Large intestine (tissue), 3 donors: ENCODE measurements at regions not wholly inside any gene's neighbourhood (a gene's known extent, or its start where the extent isn't known, plus 50 kb on each side); places are given as distances from the start of the nearest gene placed in this dataset.

Experiments
- DNase-seq, 2 donors: peaks; one replicate each; pipeline versions ENCODE4 v3.0.0 to v3.0.0-alpha.2; 2013
- H3K27ac ChIP-seq: one replicate; pipeline ENCODE4 v1.5.1; 2013; ENCODE audit warnings: low read length
- H3K27me3 ChIP-seq: 2 replicates; pipeline ENCODE4 v1.6.1; 2013; ENCODE audit warnings: low read length; ENCODE audit not compliant: control insufficient read depth, insufficient read depth
- H3K36me3 ChIP-seq: 2 replicates; pipeline ENCODE4 v1.6.1; 2013; ENCODE audit warnings: low read length; ENCODE audit not compliant: control insufficient read depth, insufficient read depth
- H3K4me1 ChIP-seq: one replicate; pipeline ENCODE4 v1.6.1; 2013; ENCODE audit warnings: low read length; ENCODE audit not compliant: control insufficient read depth, insufficient read depth
- H3K4me3 ChIP-seq: one replicate; pipeline ENCODE4 v1.5.1; 2013; ENCODE audit warnings: low read length
- H3K9me3 ChIP-seq: one replicate; pipeline ENCODE4 v1.6.1; 2013; ENCODE audit warnings: mild to moderate bottlenecking, low read depth, low read length, moderate library complexity; ENCODE audit not compliant: control insufficient read depth
- WGBS: methylation state at CpG from one replicate; pipeline ENCODE4 v1.1.5; 2013; ENCODE audit warnings: low lambda C conversion rate; ENCODE audit not compliant: insufficient coverage; 5-methylcytosine and 5-hydroxymethylcytosine counted together

DNA sequence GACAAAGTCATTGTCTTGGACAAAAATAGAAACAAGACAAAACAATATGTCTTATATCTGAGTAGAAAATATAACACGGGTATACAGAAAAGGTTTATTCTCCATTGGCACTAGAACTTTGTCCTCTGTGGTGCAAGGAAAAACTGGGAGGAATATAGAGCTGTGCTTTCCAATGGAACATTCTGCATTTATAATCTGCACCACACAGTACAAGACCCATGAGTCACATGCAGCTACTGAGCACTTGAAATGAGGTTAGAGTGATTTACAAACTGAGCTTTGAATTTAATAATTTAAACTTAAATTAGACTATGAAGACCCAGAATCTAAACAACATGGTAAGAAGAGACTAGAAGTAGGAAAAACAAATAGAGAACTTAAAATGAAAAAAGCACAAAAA is 86.1 kb downstream of the RAP2A start:
- no peak for DNase-seq
- Histone ChIP-seq H3K4me3 (no peak overlapping the region), H3K27me3 (no peaks in the 10 kb centered on the region), H3K4me1 (no peaks in the 10 kb centered on the region), H3K27ac (no peak overlapping the region), H3K36me3 (no peaks in the 10 kb centered on the region), H3K9me3 (no peaks in the 10 kb centered on the region)
- WGBS: no CpG with 5 or more reads among the region's 1 CpG

GRCh38 chr13:97520866-97521265 is 86.9 kb downstream of the RAP2A start:
- DNase-seq: no peak
- Histone ChIP-seq H3K27ac (no peak overlapping the region), H3K9me3 (no peaks in the 10 kb centered on the region), H3K27me3 (no peaks in the 10 kb centered on the region), H3K36me3 (no peaks in the 10 kb centered on the region), H3K4me1 (no peaks in the 10 kb centered on the region), H3K4me3 (no peak overlapping the region)
- no CpG with 5 or more reads among the region's 2 CpGs for WGBS

- WGBS: 100% methylated on average over 1 of the region's 2 CpGs
- H3K27ac ChIP-seq: no peak overlapping the region
- H3K4me1 ChIP-seq: no peaks in the 10 kb centered on the region
- no peaks in the 10 kb centered on the region for H3K9me3 ChIP-seq
- no peaks in the 10 kb centered on the region for H3K27me3 ChIP-seq
- no peaks in the 10 kb centered on the region for H3K36me3 ChIP-seq
- H3K4me3 ChIP-seq: no peak overlapping the region
- DNase-seq: no peak
Observed at GRCh38 chr13:97521726-97522125, 87.8 kb downstream of the RAP2A start.

DNA sequence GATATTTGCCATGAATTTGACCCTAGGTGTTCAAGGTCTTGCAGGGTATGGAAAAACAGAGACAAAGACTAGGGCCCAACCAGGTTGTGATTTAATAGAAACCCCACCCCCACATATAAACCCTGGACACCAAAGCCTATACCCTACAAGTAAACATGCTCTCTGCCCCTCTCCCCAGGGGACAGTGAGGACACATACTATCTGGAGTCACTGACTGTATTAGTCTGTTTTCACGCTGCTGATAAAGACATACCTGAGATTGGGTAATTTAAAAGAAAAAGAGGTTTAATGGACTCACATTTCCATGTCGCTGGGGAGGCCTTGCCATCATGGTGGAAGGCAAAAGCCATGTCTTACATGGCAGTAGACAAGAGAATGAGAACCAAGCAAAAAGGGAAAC is 88.3 kb downstream of the RAP2A start:
- no CpG with 5 or more reads among the region's 2 CpGs for WGBS

DNA sequence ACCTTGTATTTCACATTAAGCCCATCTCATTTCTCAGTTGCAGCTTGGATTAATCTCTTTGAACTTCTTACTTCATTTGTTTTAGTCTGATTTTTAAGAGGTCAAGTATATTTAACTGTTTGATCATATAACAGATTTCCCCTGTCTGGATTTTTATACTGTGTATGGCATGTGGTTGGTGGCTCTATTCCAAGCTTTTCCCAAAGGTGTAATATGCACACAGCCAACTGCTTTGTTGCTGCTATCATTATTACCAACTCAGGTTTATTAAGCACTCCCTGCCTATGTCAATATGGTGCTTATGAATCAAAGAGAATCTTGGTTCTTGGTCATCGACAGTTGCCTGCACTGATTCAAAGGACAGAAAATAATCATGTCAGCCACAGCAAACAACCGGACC is 92.6 kb downstream of the RAP2A start:
- Histone ChIP-seq H3K4me3 (no peak overlapping the region), H3K27ac (no peak overlapping the region), H3K9me3 (no peaks in the 10 kb centered on the region), H3K27me3 (no peaks in the 10 kb centered on the region), H3K36me3 (no peaks in the 10 kb centered on the region), H3K4me1 (no peaks in the 10 kb centered on the region)
- WGBS: no CpG with 5 or more reads among the region's 2 CpGs
- no peak for DNase-seq

More for the DNA sequence above, 88.3 kb downstream of the RAP2A start:
- Histone ChIP-seq H3K9me3 (no peaks in the 10 kb centered on the region), H3K27me3 (no peaks in the 10 kb centered on the region), H3K27ac (no peak overlapping the region), H3K4me3 (no peak overlapping the region), H3K4me1 (no peaks in the 10 kb centered on the region), H3K36me3 (no peaks in the 10 kb centered on the region)
- DNase-seq: no peak

GRCh38 chr13:97528518-97528917 is 94.5 kb downstream of the RAP2A start:
- DNase-seq: no peak
- H3K9me3 ChIP-seq: no peaks in the 10 kb centered on the region
- WGBS: 100% methylated on average over 1 of the region's 1 CpG
- H3K4me3 ChIP-seq: no peak overlapping the region
- H3K36me3 ChIP-seq: no peaks in the 10 kb centered on the region
- H3K4me1 ChIP-seq: no peaks in the 10 kb centered on the region
- no peak overlapping the region for H3K27ac ChIP-seq
- no peaks in the 10 kb centered on the region for H3K27me3 ChIP-seq

DNA sequence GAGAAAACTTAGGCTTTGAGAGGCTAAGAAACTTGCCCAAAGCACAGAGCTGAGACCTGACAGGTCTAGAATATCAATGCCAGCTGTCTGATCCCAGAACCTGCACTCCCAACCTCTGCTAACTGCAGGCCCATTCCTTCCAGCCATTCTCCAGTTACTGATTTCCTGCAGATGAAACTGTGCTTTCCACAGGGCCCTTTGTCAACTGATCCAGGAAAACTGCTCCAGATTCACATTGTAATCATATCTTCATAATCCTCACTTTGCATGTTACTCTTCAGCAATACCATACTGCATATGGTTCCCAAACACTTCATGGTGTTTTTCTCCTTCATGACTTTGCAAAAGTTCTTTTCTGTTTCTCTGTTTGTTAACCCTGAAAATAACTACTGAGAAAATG is 100.6 kb downstream of the RAP2A start:
- Histone ChIP-seq H3K27me3 (no peaks in the 10 kb centered on the region), H3K36me3 (no peaks in the 10 kb centered on the region), H3K4me1 (no peaks in the 10 kb centered on the region), H3K27ac (no peak overlapping the region), H3K4me3 (no peak overlapping the region), H3K9me3 (no peaks in the 10 kb centered on the region)
- no peak for DNase-seq

DNA sequence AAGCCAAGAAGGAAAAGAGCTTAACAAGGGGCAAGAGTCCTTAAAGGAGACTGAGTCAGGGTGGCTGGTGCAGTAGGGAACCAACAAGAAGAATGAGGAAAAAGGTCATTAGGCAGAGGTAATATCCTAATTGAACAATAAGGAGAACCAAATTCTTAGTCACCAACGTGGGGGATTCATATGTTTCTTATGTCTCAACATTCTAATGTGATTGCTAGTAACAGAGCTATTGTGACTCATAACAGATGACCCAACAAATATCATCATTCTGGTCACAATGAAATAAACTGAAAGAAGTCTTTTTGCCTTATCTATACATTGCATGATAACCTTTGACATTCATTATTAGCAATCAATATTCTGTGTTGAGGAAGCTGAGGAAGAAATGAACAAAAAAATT is 101.6 kb downstream of the RAP2A start:
- H3K27me3 ChIP-seq: no peaks in the 10 kb centered on the region
- H3K9me3 ChIP-seq: no peaks in the 10 kb centered on the region
- no peak overlapping the region for H3K4me3 ChIP-seq
- DNase-seq: no peak
- H3K36me3 ChIP-seq: no peaks in the 10 kb centered on the region
- no peaks in the 10 kb centered on the region for H3K4me1 ChIP-seq
- no peak overlapping the region for H3K27ac ChIP-seq
- no CpG with 5 or more reads among the region's 1 CpG for WGBS

DNA sequence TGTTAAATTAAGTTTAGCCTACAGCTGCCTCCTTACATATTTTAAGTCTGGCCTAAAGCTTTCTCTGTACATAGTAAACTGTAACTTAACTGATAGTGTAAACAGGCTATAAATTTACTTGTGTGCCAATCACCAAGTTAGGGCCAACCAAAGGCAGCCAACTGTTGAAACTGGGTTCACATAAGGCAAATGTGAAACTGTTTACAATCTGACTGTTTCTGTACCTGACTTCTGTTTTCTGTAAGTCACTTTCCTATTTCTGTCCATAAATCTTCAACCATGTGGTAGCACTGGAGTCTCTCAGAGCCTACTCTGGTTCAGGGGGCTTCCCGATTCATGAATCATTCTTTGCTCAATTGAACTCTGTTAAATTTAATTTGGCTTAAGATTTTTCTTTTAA is 103.1 kb downstream of the RAP2A start:
- no peak for DNase-seq
- Histone ChIP-seq H3K27me3 (no peaks in the 10 kb centered on the region), H3K4me1 (no peaks in the 10 kb centered on the region), H3K27ac (no peak overlapping the region), H3K36me3 (no peaks in the 10 kb centered on the region), H3K4me3 (no peak overlapping the region), H3K9me3 (no peaks in the 10 kb centered on the region)
- no CpG with 5 or more reads among the region's 1 CpG for WGBS

GRCh38 chr13:97538203-97538602 is 104.2 kb downstream of the RAP2A start:
- no peaks in the 10 kb centered on the region for H3K9me3 ChIP-seq
- WGBS: 79% methylated on average over 2 of the region's 2 CpGs
- no peak overlapping the region for H3K4me3 ChIP-seq
- no peaks in the 10 kb centered on the region for H3K27me3 ChIP-seq
- no peak for DNase-seq
- H3K36me3 ChIP-seq: no peaks in the 10 kb centered on the region
- H3K27ac ChIP-seq: no peak overlapping the region
- no peaks in the 10 kb centered on the region for H3K4me1 ChIP-seq

GRCh38 chr13:97539651-97540610 is 106.0 kb downstream of the RAP2A start:
- H3K36me3 ChIP-seq: no peaks in the 10 kb centered on the region
- no peak overlapping the region for H3K4me3 ChIP-seq
- H3K9me3 ChIP-seq: peaks cover under 1% of the 10 kb centered on the region
- H3K27me3 ChIP-seq: no peaks in the 10 kb centered on the region
- no peak for DNase-seq
- no peaks in the 10 kb centered on the region for H3K4me1 ChIP-seq
- no CpG with 5 or more reads among the region's 4 CpGs for WGBS
- H3K27ac ChIP-seq: no peak overlapping the region
